ENCODE measurements at regions not wholly inside any gene's neighbourhood (a gene's known extent, or its start where the extent isn't known, plus 50 kb on each side); places are given as distances from the start of the nearest gene placed in this dataset.
"Not testable (repeated sequence)": the region's sequence is repeated elsewhere in the genome, so short reads cannot be mapped to it uniquely, and the experiment has no call there.

- DNase-seq, result no peak
Measured at GRCh38 chr12:97005174-97005573, 98.1 kb downstream of the NEDD1 start.

GRCh38 chr12:97005646-97006045 lies 98.6 kb downstream of the NEDD1 start:
- no peak for DNase-seq

GRCh38 chr12:97006585-97006984 lies 99.5 kb downstream of the NEDD1 start:
- DNase-seq, result no peak

- DNase-seq, result no peak
Measured at GRCh38 chr12:97016163-97016562, 109.1 kb downstream of the NEDD1 start.

GRCh38 chr12:97017213-97017612 lies 110.2 kb downstream of the NEDD1 start:
- DNase-seq, result no peak

GRCh38 chr12:97022536-97023230 lies 115.6 kb downstream of the NEDD1 start:
- DNase-seq, result no peak

- DNase-seq, result no peak
Measured at GRCh38 chr12:97024393-97024792, 117.3 kb downstream of the NEDD1 start.

- no peak for DNase-seq
Measured at GRCh38 chr12:97026901-97027300, 119.8 kb downstream of the NEDD1 start.

GRCh38 chr12:97027482-97027881 lies 120.4 kb downstream of the NEDD1 start:
- DNase-seq, result no peak

- DNase-seq, result no peak
Measured at GRCh38 chr12:97038131-97038530, 131.1 kb downstream of the NEDD1 start.

- DNase-seq, result no peak
Measured at GRCh38 chr12:97038834-97039233, 131.8 kb downstream of the NEDD1 start.

GRCh38 chr12:97046901-97047300 lies 139.8 kb downstream of the NEDD1 start:
- no peak for DNase-seq

- no peak for DNase-seq
Measured at GRCh38 chr12:97047361-97047760, 140.3 kb downstream of the NEDD1 start.

GRCh38 chr12:97048421-97049035 lies 141.5 kb downstream of the NEDD1 start:
- no peak for DNase-seq

GRCh38 chr12:97050509-97050908 lies 143.5 kb downstream of the NEDD1 start:
- no peak for DNase-seq

GRCh38 chr12:97051341-97051740 lies 144.3 kb downstream of the NEDD1 start:
- DNase-seq, result no peak

- DNase-seq, result no peak
Measured at GRCh38 chr12:97061171-97061570, 154.1 kb downstream of the NEDD1 start.

- DNase-seq, result no peak
Measured at GRCh38 chr12:97063292-97063935, 156.4 kb downstream of the NEDD1 start.

- no peak for DNase-seq
Measured at GRCh38 chr12:97075161-97075933, 168.3 kb downstream of the NEDD1 start.

GRCh38 chr12:97075934-97076630 lies 169.0 kb downstream of the NEDD1 start:
- DNase-seq, result no peak

- DNase-seq, result not testable (repeated sequence)
Measured at GRCh38 chr12:97076912-97077311, 169.9 kb downstream of the NEDD1 start.

GRCh38 chr12:97082029-97082428 lies 175.0 kb downstream of the NEDD1 start:
- no peak for DNase-seq

GRCh38 chr12:97093187-97093683 lies 186.2 kb downstream of the NEDD1 start:
- DNase-seq, result no peak
